IMR-90 (cell line): ENCODE measurements at regions not wholly inside any gene's neighbourhood (a gene's known extent, or its start where the extent isn't known, plus 50 kb on each side); places are given as distances from the start of the nearest gene placed in this dataset.

Experiments used
- BHLHE40 ChIP-seq: fragments of 150-350 bp; IDR thresholded peaks from 2 replicates; pipeline ENCODE4 v1.6.1; 2016; ENCODE audit warnings: mild to moderate bottlenecking, low read depth, low read length
- MAZ ChIP-seq: IDR thresholded peaks from 2 replicates; pipeline ENCODE4 v1.6.1; 2012; ENCODE audit warnings: low read depth, mild to moderate bottlenecking, low read length, improper control_type of control experiment, moderate library complexity, borderline replicate concordance
- POLR2A ChIP-seq: IDR thresholded peaks from 2 replicates; pipeline ENCODE4 v1.6.1; 2012; ENCODE audit warnings: mild to moderate bottlenecking, low read depth, low read length
- RAD21 ChIP-seq: IDR thresholded peaks from 2 replicates; pipeline ENCODE4 v1.6.1; 2012; ENCODE audit warnings: low read length, improper control_type of control experiment
- RCOR1 ChIP-seq: IDR thresholded peaks from 2 replicates; pipeline ENCODE4 v1.6.1; 2012; ENCODE audit warnings: mild to moderate bottlenecking, low read length, improper control_type of control experiment; ENCODE audit not compliant: insufficient replicate concordance
- RFX5 ChIP-seq: IDR thresholded peaks from 2 replicates; pipeline ENCODE4 v1.8.0; 2012; ENCODE audit warnings: low read depth, mild to moderate bottlenecking, low read length, moderate library complexity
- SMC3 ChIP-seq: fragments of 150-350 bp; IDR thresholded peaks from 2 replicates; pipeline ENCODE4 v1.6.1; 2016; ENCODE audit warnings: low read depth, mild to moderate bottlenecking, antibody characterized with exemption, low read length, moderate library complexity
- TF ChIP-seq, protein P1 (sequence below): conservative IDR thresholded peaks from 2 replicates; pipeline ENCODE4 v1.5.1; 2012; ENCODE audit warnings: mild to moderate bottlenecking, low read depth, low read length, improper control_type of control experiment
- TF ChIP-seq, protein P2 (sequence below): fragments of 150-350 bp; IDR thresholded peaks from 2 replicates; pipeline ENCODE4 v1.6.1; 2016; ENCODE audit warnings: low read depth, mild to moderate bottlenecking, low read length, moderate library complexity, borderline replicate concordance

DNA sequence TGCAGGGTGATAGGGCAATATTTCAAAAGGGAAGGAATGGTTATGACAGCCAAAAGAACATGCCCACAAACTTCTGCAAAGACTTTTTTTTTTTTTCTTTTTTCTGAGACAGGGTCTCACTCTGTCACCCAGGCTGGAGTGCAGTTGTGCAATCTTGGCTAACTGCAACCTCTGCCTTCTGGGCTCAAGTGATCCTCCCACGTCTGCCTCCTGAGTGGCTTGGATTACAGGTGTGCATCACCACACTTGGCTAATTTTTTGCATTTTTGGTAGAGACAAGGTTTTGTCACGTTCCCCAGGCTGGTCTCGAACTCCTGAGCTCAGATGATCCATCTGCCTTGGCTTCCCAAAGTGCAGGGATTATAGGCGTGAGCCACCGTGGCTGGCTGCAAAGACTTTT, 117.6 kb upstream of the ADGRF1 start:
- TF ChIP-seq POLR2A (no peak), RFX5 (no peak), BHLHE40 (no peak), MAZ (no peak), SMC3 (no peak), RAD21 (no peak), RCOR1 (no peak)
- TF ChIP-seq, protein P1, sequence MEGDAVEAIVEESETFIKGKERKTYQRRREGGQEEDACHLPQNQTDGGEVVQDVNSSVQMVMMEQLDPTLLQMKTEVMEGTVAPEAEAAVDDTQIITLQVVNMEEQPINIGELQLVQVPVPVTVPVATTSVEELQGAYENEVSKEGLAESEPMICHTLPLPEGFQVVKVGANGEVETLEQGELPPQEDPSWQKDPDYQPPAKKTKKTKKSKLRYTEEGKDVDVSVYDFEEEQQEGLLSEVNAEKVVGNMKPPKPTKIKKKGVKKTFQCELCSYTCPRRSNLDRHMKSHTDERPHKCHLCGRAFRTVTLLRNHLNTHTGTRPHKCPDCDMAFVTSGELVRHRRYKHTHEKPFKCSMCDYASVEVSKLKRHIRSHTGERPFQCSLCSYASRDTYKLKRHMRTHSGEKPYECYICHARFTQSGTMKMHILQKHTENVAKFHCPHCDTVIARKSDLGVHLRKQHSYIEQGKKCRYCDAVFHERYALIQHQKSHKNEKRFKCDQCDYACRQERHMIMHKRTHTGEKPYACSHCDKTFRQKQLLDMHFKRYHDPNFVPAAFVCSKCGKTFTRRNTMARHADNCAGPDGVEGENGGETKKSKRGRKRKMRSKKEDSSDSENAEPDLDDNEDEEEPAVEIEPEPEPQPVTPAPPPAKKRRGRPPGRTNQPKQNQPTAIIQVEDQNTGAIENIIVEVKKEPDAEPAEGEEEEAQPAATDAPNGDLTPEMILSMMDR, result no peak
- TF ChIP-seq, protein P2, sequence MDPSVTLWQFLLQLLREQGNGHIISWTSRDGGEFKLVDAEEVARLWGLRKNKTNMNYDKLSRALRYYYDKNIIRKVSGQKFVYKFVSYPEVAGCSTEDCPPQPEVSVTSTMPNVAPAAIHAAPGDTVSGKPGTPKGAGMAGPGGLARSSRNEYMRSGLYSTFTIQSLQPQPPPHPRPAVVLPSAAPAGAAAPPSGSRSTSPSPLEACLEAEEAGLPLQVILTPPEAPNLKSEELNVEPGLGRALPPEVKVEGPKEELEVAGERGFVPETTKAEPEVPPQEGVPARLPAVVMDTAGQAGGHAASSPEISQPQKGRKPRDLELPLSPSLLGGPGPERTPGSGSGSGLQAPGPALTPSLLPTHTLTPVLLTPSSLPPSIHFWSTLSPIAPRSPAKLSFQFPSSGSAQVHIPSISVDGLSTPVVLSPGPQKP, result no peak
